Upper lobe of left lung (tissue), 6 donors: ENCODE measurements at regions not wholly inside any gene's neighbourhood (a gene's known extent, or its start where the extent isn't known, plus 50 kb on each side); places are given as distances from the start of the nearest gene placed in this dataset.

Source experiments
- ATAC-seq, 2 donors: fragments of 200-7000 bp; cut with Tn5 transposase; one replicate each; pipeline ENCODE4 v1.9.1; 2022; ENCODE audit warnings: mild to moderate bottlenecking in 2 of 2, moderate library complexity in 2 of 2; ENCODE audit not compliant: low FRiP score in 2 of 2
- DNase-seq, 2 donors: peaks; one replicate each; pipeline ENCODE4 v3.0.0-alpha.2; 2019 to 2020
- H3K27ac ChIP-seq, 4 donors: fragments of 200-600 bp; sonication (generic); one replicate each; pipeline ENCODE4 v1.5.1; 2016 to 2019
- H3K27me3 ChIP-seq, 4 donors: fragments of 200-600 bp; sonication (generic); one replicate each; pipeline ENCODE4 v1.5.1; 2017 to 2019
- H3K36me3 ChIP-seq, 4 donors: fragments of 200-600 bp; sonication (generic); one replicate each; pipeline ENCODE4 v1.5.1; 2016 to 2019
- H3K4me1 ChIP-seq, 4 donors: fragments of 200-600 bp; sonication (generic); one replicate each; pipeline ENCODE4 v1.5.1; 2018 to 2019
- H3K4me3 ChIP-seq, 4 donors: fragments of 200-600 bp; sonication (generic); one replicate each; pipeline ENCODE4 v1.5.1; 2017 to 2019; ENCODE audit warnings: mild to moderate bottlenecking in 2 of 4, moderate library complexity in 1 of 4
- H3K9me3 ChIP-seq, 4 donors: fragments of 200-600 bp; sonication (generic); one replicate each; pipeline ENCODE4 v1.5.1; 2018 to 2019
- CTCF ChIP-seq, 6 experiments: fragments of 450-650 bp in 4 of 6; fragments of 200-600 bp in 2 of 6; sonication (generic) in 2 of 6; IDR thresholded peaks; one replicate each; pipeline ENCODE4 v1.5.1; 2016 to 2019; ENCODE audit warnings: antibody characterized with exemption in 6 of 6
- EP300 ChIP-seq, 4 donors: sonication (generic); formaldehyde crosslinking; IDR thresholded peaks; one replicate each; pipeline ENCODE4 v1.5.1; 2017; ENCODE audit warnings: antibody characterized with exemption in 4 of 4, control low read depth in 2 of 4
- POLR2A ChIP-seq, 4 donors: fragments of 450-650 bp; IDR thresholded peaks; one replicate each; pipeline ENCODE4 v1.5.1; 2016 to 2017; ENCODE audit warnings: antibody characterized with exemption in 4 of 4, mild to moderate bottlenecking in 2 of 4
- POLR2AphosphoS5 ChIP-seq, 2 donors: sonication (generic); formaldehyde crosslinking; IDR thresholded peaks; one replicate each; pipeline ENCODE4 v1.5.1; 2017; ENCODE audit warnings: antibody characterized with exemption in 2 of 2
- WGBS, 2 donors: methylation state at CpG; one replicate each; pipeline ENCODE4 v1.1.5; 2017 to 2018; 5-methylcytosine and 5-hydroxymethylcytosine counted together
- donor health status: DM: no; HTN: no; CAD: no; lungs with moderate emphysema.
- donor health status: DM: no; HTN: yes; CAD: no; lungs with severe emphysema.

DNA sequence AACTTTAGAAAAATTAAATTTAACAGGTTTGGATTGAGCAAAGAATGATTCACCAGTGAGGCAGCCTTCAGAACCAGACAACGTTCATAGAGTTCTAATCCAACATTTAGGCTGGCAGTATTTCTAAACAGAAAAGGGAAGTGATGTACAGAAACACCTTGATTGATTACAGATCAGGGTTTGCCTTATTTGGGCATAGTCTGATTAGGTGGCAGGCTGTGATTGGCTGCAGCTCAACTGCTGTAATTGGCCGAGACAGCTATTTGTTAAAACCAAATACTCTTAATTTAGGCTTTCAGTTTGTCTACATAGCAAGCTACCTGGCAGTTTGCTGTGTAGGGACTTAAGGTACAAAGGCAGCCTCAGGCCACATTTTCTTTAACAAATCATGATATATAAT is 802.5 kb downstream of the IPMK start:
- no peaks in the 10 kb centered on the region for H3K4me1 ChIP-seq
- no peak overlapping the region for H3K27ac ChIP-seq
- ATAC-seq: no peak
- TF ChIP-seq CTCF (IDR thresholded peaks at IDR 0.05): no peak
- TF ChIP-seq POLR2AphosphoS5 (IDR thresholded peaks at IDR 0.05): no peak
- TF ChIP-seq POLR2A (IDR thresholded peaks at IDR 0.05): no peak
- TF ChIP-seq EP300 (IDR thresholded peaks at IDR 0.05): no peak
- no peak for DNase-seq
- H3K9me3 ChIP-seq: no peaks in the 10 kb centered on the region
- 74 to 76% methylated on average over 2 of the region's 2 CpGs for WGBS, 2 donors
- no peak overlapping the region for H3K4me3 ChIP-seq
- no peaks in the 10 kb centered on the region for H3K36me3 ChIP-seq
- H3K27me3 ChIP-seq: no peaks in the 10 kb centered on the region

- Histone ChIP-seq H3K27me3 (no peaks in the 10 kb centered on the region), H3K4me1 (no peaks in the 10 kb centered on the region), H3K27ac (no peak overlapping the region), H3K36me3 (no peaks in the 10 kb centered on the region), H3K4me3 (no peak overlapping the region), H3K9me3 (no peaks in the 10 kb centered on the region)
- no peak for TF ChIP-seq POLR2AphosphoS5 (IDR thresholded peaks at IDR 0.05)
- no peak for TF ChIP-seq EP300 (IDR thresholded peaks at IDR 0.05)
- TF ChIP-seq CTCF (IDR thresholded peaks at IDR 0.05): no peak
- TF ChIP-seq POLR2A (IDR thresholded peaks at IDR 0.05): no peak
- no peak for ATAC-seq
- WGBS, 2 donors: 80 to 89% methylated on average over 1 of the region's 1 CpG
- no peak for DNase-seq
These were observed 807.2 kb downstream of the IPMK start for GRCh38 chr10:57460540-57460939.

GRCh38 chr10:57457972-57458512 is 809.7 kb downstream of the IPMK start:
- no peak for ATAC-seq
- 88 to 90% methylated on average over 3 of the region's 3 CpGs for WGBS, 2 donors

GRCh38 chr10:57430376-57430775 is 837.3 kb downstream of the IPMK start:
- DNase-seq: no peak
- no peak overlapping the region for H3K27ac ChIP-seq
- WGBS, 2 donors: 59 to 68% methylated on average over 2 of the region's 2 CpGs

More at GRCh38 chr10:57457972-57458512, 809.7 kb downstream of the IPMK start:
- TF ChIP-seq POLR2A (IDR thresholded peaks at IDR 0.05) (no peak), CTCF (IDR thresholded peaks at IDR 0.05) (no peak), POLR2AphosphoS5 (IDR thresholded peaks at IDR 0.05) (no peak), EP300 (IDR thresholded peaks at IDR 0.05) (no peak)
- Histone ChIP-seq H3K36me3 (no peaks in the 10 kb centered on the region), H3K9me3 (no peaks in the 10 kb centered on the region), H3K4me1 (no peaks in the 10 kb centered on the region), H3K4me3 (no peak overlapping the region), H3K27me3 (no peaks in the 10 kb centered on the region), H3K27ac (no peak overlapping the region)
- no peak for DNase-seq

More at GRCh38 chr10:57430376-57430775, 837.3 kb downstream of the IPMK start:
- Histone ChIP-seq H3K9me3 (no peaks in the 10 kb centered on the region), H3K27me3 (no peaks in the 10 kb centered on the region), H3K4me1 (no peaks in the 10 kb centered on the region), H3K4me3 (no peak overlapping the region), H3K36me3 (no peaks in the 10 kb centered on the region)
- ATAC-seq: no peak
- TF ChIP-seq CTCF (IDR thresholded peaks at IDR 0.05): no peak
- no peak for TF ChIP-seq EP300 (IDR thresholded peaks at IDR 0.05)
- TF ChIP-seq POLR2AphosphoS5 (IDR thresholded peaks at IDR 0.05): no peak
- no peak for TF ChIP-seq POLR2A (IDR thresholded peaks at IDR 0.05)
